Endothelial cell (in vitro differentiated cells): ENCODE measurements at regions not wholly inside any gene's neighbourhood (a gene's known extent, or its start where the extent isn't known, plus 50 kb on each side); places are given as distances from the start of the nearest gene placed in this dataset.

Source experiments
- DNase-seq: peaks from one replicate; pipeline ENCODE4 v3.0.0; 2021; ENCODE audit warnings: low spot score
- H3K27ac Mint-ChIP-seq: one replicate; pipeline ENCODE4 v1.8.0; 2021; ENCODE audit warnings: mixed read lengths, inconsistent platforms; ENCODE audit not compliant: unreplicated experiment
- H3K27me3 Mint-ChIP-seq: one replicate; pipeline ENCODE4 v1.8.0; 2021; ENCODE audit warnings: mild to moderate bottlenecking, moderate library complexity, mixed read lengths, inconsistent platforms; ENCODE audit not compliant: unreplicated experiment
- H3K36me3 Mint-ChIP-seq: one replicate; pipeline ENCODE4 v1.8.0; 2021; ENCODE audit warnings: mild to moderate bottlenecking, low read depth, mixed read lengths, inconsistent platforms; ENCODE audit not compliant: unreplicated experiment
- H3K4me1 Mint-ChIP-seq: one replicate; pipeline ENCODE4 v1.8.0; 2021; ENCODE audit warnings: mild to moderate bottlenecking, mixed read lengths, inconsistent platforms; ENCODE audit not compliant: unreplicated experiment
- H3K4me3 Mint-ChIP-seq: one replicate; pipeline ENCODE4 v1.8.0; 2021; ENCODE audit warnings: mild to moderate bottlenecking, mixed read lengths, inconsistent platforms; ENCODE audit not compliant: unreplicated experiment
- H3K9me3 Mint-ChIP-seq: one replicate; pipeline ENCODE4 v1.8.0; 2021; ENCODE audit warnings: mixed read lengths, inconsistent platforms; ENCODE audit not compliant: unreplicated experiment
- CTCF ChIP-seq: fragments of 200-600 bp; sonication (generic); IDR thresholded peaks from one replicate; pipeline ENCODE4 v1.5.0; 2021; ENCODE audit warnings: antibody characterized with exemption; ENCODE audit not compliant: unreplicated experiment

GRCh38 chr5:35333366-35333765, 103.1 kb upstream of the PRLR start:
- H3K9me3 Mint-ChIP-seq: no peaks in the 10 kb centered on the region
- H3K4me3 Mint-ChIP-seq: no peak overlapping the region
- no peak for TF ChIP-seq CTCF
- no peaks in the 10 kb centered on the region for H3K4me1 Mint-ChIP-seq
- H3K27me3 Mint-ChIP-seq: no peaks in the 10 kb centered on the region
- DNase-seq: no peak
- H3K36me3 Mint-ChIP-seq: no peaks in the 10 kb centered on the region
- no peak overlapping the region for H3K27ac Mint-ChIP-seq

GRCh38 chr5:35331956-35332950, 102.0 kb upstream of the PRLR start:
- H3K4me3 Mint-ChIP-seq: no peak overlapping the region
- H3K27ac Mint-ChIP-seq: no peak overlapping the region

GRCh38 chr5:35325836-35326235, 95.5 kb upstream of the PRLR start:
- DNase-seq: no peak
- Mint-ChIP-seq H3K27me3 (no peaks in the 10 kb centered on the region), H3K9me3 (no peaks in the 10 kb centered on the region), H3K27ac (no peak overlapping the region), H3K36me3 (no peaks in the 10 kb centered on the region), H3K4me1 (no peaks in the 10 kb centered on the region), H3K4me3 (no peak overlapping the region)
- TF ChIP-seq CTCF: no peak

More at GRCh38 chr5:35331956-35332950, 102.0 kb upstream of the PRLR start:
- H3K9me3 Mint-ChIP-seq: no peaks in the 10 kb centered on the region
- no peak for TF ChIP-seq CTCF
- no peaks in the 10 kb centered on the region for H3K36me3 Mint-ChIP-seq
- H3K4me1 Mint-ChIP-seq: no peaks in the 10 kb centered on the region
- no peak for DNase-seq
- H3K27me3 Mint-ChIP-seq: no peaks in the 10 kb centered on the region

GRCh38 chr5:35324679-35325078, 94.4 kb upstream of the PRLR start:
- no peak for DNase-seq
- Mint-ChIP-seq H3K36me3 (no peaks in the 10 kb centered on the region), H3K27me3 (no peaks in the 10 kb centered on the region), H3K4me3 (no peak overlapping the region), H3K27ac (no peak overlapping the region), H3K9me3 (no peaks in the 10 kb centered on the region), H3K4me1 (no peaks in the 10 kb centered on the region)
- TF ChIP-seq CTCF: no peak

- no peaks in the 10 kb centered on the region for H3K4me1 Mint-ChIP-seq
- TF ChIP-seq CTCF: no peak
- H3K27me3 Mint-ChIP-seq: no peaks in the 10 kb centered on the region
- no peak overlapping the region for H3K4me3 Mint-ChIP-seq
- no peak for DNase-seq
- no peaks in the 10 kb centered on the region for H3K9me3 Mint-ChIP-seq
- no peaks in the 10 kb centered on the region for H3K36me3 Mint-ChIP-seq
- H3K27ac Mint-ChIP-seq: no peak overlapping the region
These were observed 93.9 kb upstream of the PRLR start for GRCh38 chr5:35324201-35324600.
